ENCODE measurements at regions not wholly inside any gene's neighbourhood (a gene's known extent, or its start where the extent isn't known, plus 50 kb on each side); places are given as distances from the start of the nearest gene placed in this dataset.
A peak's percentile ranks its signal among the peaks of the same experiment; 100 is the strongest.

DNA sequence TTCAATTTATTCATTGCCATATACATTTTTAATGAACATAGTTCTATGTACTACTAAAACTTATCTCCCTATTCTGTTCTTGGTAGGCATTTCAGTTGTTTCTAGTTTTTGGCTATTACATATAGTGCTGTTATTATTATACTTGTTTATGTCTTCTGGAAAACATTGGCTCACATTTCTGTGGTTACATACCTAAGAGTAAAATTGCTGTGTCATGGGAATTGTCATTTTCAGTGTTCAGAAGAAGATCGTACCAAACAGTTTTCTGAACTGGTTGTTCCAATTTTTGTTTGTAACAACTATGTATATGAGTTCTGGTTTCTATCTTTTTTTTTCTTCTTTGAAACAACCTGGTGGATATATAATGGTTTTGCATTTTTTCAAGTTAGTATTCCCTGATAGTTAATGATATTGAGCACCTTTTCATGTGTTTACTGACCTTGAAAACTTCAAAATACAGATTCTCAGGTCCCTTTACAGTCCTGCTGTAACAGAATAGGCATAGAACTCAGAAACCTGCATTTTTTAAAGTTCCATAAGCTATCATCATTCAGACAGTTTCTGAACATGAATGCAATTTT, 230.7 kb downstream of the JRKL start:
- H2AK9ac ChIP-seq (replicated peaks; ENCODE audit: low read depth, low read length, poor library complexity), result no peak overlapping the region
- H3K4me1 ChIP-seq (ENCODE audit: control insufficient read depth, insufficient read depth, low read length), result no peaks in the 10 kb centered on the region
- no peak overlapping the region for H2BK15ac ChIP-seq (ENCODE audit: low read depth, low read length)
- no peak overlapping the region for H2BK5ac ChIP-seq (ENCODE audit: low read depth, low read length, poor library complexity, severe bottlenecking)
- no peak for ATAC-seq (ENCODE audit: low read depth)
- H3K4me2 ChIP-seq (ENCODE audit: low read depth, low read length), result no peak overlapping the region
- in situ Hi-C loops (cut with MboI; ENCODE audit: low sequenced_read_pairs) (no loop called here), intact Hi-C loops (cut with micrococcal nuclease) (no loop called here), dilution Hi-C loops (cut with HindIII; ENCODE audit: low sequenced_read_pairs, unreplicated experiment) (no loop called here)
- no peak overlapping the region for H4K8ac ChIP-seq (ENCODE audit: low read depth in 2 of 2, low read length in 2 of 2)
- H3K56ac ChIP-seq (ENCODE audit: extremely low read depth, insufficient read depth, low read length), result no peak overlapping the region
- no peaks in the 10 kb centered on the region for H4K20me1 ChIP-seq (ENCODE audit: insufficient read depth, low read length)
- no peak overlapping the region for H2BK20ac ChIP-seq (ENCODE audit: low read depth, low read length)
- ChIA-PET POLR2A (ENCODE audit: unreplicated experiment) (no interaction called here), CTCF (no interaction called here)
- H3K27me3 ChIP-seq (ENCODE audit: control insufficient read depth, insufficient read depth, low read length), result no peaks in the 10 kb centered on the region
- H4K91ac ChIP-seq (ENCODE audit: insufficient read depth, low read depth, low read length), result no peak overlapping the region
- no peak overlapping the region for H2AFZ ChIP-seq (replicated peaks; ENCODE audit: low read length, poor library complexity)
- H2AK5ac ChIP-seq (ENCODE audit: low read depth, low read length), result no peak overlapping the region
- no peaks in the 10 kb centered on the region for H3K79me1 ChIP-seq (ENCODE audit: low read depth in 1 of 2, low read length in 2 of 2)
- no peak overlapping the region for H2BK120ac ChIP-seq (ENCODE audit: low read depth, low read length)
- no peak for DNase-seq
- H3K14ac ChIP-seq (replicated peaks; ENCODE audit: low read depth, low read length), result no peak overlapping the region
- TF ChIP-seq CHD1 (IDR thresholded peaks at IDR 0.05; ENCODE audit: low read depth, low read length) (no peak), RAD21 (IDR thresholded peaks at IDR 0.05; ENCODE audit: low read length) (no peak), FOS (IDR thresholded peaks at IDR 0.05; ENCODE audit: low read depth, low read length) (no peak), MAZ (IDR thresholded peaks at IDR 0.05; ENCODE audit: borderline replicate concordance, low read depth, low read length) (no peak), NFE2L2 (IDR thresholded peaks at IDR 0.05; ENCODE audit: low read depth, low read length) (peak; percentile 69), MAFK (IDR thresholded peaks at IDR 0.05; ENCODE audit: low read depth, low read length) (peak; percentile 82)
- TF ChIP-seq, protein P1, sequence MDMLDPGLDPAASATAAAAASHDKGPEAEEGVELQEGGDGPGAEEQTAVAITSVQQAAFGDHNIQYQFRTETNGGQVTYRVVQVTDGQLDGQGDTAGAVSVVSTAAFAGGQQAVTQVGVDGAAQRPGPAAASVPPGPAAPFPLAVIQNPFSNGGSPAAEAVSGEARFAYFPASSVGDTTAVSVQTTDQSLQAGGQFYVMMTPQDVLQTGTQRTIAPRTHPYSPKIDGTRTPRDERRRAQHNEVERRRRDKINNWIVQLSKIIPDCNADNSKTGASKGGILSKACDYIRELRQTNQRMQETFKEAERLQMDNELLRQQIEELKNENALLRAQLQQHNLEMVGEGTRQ (IDR thresholded peaks at IDR 0.05; ENCODE audit: low read depth, low read length), result no peak
- BruUV-seq (replicated peaks), result no TSS peak
- no peak overlapping the region for H3K18ac ChIP-seq (ENCODE audit: low read depth, low read length)
- H3K9me3 ChIP-seq (ENCODE audit: control insufficient read depth, insufficient read depth, low read length), result no peaks in the 10 kb centered on the region
- no peak overlapping the region for H3K9ac ChIP-seq (ENCODE audit: low read depth, low read length)
- no peak overlapping the region for H4K5ac ChIP-seq (ENCODE audit: low read depth, low read length)
- no peak overlapping the region for H3K23ac ChIP-seq (ENCODE audit: low read depth, low read length)
- no peak overlapping the region for H3K4ac ChIP-seq (ENCODE audit: low read depth, low read length)
- no CpG with 5 or more reads among the region's 1 CpG for WGBS, 2 experiments (ENCODE audit: extremely low coverage in 2 of 2, insufficient read length in 1 of 2)
- no peaks in the 10 kb centered on the region for H3K36me3 ChIP-seq (ENCODE audit: control insufficient read depth, insufficient read depth, low read length)
- no peak overlapping the region for H3K27ac ChIP-seq (ENCODE audit: insufficient read depth, low read length)
- H3K9me1 ChIP-seq (ENCODE audit: insufficient read depth, low read length), result no peaks in the 10 kb centered on the region
- no peak overlapping the region for H3K4me3 ChIP-seq (ENCODE audit: insufficient read depth, low read depth, low read length)

Data from IMR-90 (cell line).